GM12874 (cell line): ENCODE measurements at regions not wholly inside any gene's neighbourhood (a gene's known extent, or its start where the extent isn't known, plus 50 kb on each side); places are given as distances from the start of the nearest gene placed in this dataset.

Experiments used
- CTCF ChIP-seq: IDR thresholded peaks from 2 replicates; pipeline ENCODE4 v1.5.1; 2011; ENCODE audit warnings: low read depth, mild to moderate bottlenecking, control low read depth, low read length, moderate library complexity; ENCODE audit not compliant: insufficient read depth

DNA sequence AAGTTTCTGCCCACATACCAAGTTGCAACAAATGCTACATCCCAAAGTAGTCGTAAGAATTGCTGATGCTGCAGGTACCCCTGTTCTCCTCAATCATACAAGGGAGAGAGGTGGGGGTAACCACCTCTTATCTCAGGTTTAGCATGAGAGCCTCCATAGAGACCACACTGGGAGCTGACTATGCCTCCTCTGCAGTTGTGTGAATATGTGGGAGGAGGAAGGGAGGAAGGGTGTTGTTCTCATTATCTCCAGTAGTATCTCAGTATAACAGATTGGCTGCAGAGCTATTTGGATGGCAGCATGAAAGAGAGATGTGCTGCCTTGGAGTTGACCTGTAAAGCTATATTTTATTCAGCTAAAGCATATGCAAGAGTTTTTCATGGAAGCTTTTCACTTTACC is 690.7 kb downstream of the KCNJ3 start:
- no peak for TF ChIP-seq CTCF

DNA sequence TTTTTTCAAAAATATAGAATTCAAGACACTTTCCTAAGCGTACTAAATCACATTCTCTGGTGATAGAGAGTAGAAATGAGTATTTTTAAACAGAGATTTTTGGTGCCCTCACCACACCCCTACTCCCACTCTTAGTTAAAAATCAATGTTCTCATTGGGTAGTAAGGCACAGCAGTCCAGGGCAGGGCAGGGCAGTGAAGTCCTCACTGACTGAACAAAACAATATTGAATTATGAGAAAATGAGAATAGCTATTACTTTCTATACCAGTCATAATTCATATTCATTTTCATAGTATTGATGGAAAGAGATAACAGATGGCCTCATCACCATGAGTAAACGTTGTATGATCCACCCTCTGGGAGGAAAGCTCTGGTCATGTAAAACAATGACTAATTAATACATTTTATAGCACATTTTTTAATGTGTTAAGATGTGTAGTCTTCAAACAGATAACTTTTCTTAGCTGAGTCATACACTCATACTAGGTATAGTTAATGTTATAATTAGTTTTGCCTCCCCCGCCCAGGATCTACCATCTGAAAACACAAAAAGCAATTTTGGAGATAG is 686.1 kb downstream of the KCNJ3 start:
- TF ChIP-seq CTCF = no peak

- no peak for TF ChIP-seq CTCF
These were observed 684.3 kb downstream of the KCNJ3 start for GRCh38 chr2:155382776-155383175.

DNA sequence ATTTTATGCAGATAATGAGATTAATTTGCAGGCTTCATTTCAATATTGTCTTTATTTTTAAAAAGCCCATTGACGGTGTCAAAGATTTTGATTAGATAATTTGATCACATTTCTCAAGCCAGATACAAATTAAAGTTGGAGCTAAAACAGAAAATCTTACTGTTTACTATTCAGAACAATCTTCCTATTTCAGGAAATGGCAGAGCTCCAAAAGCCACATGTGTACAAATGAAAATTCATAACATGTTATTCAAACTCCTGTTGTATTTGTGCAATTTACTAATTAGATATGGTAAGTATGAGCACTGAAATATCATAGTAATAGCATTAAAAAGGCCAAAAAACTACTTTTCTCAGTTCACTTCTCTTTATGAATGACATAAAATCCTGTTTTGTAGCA is 682.9 kb downstream of the KCNJ3 start:
- no peak for TF ChIP-seq CTCF

DNA sequence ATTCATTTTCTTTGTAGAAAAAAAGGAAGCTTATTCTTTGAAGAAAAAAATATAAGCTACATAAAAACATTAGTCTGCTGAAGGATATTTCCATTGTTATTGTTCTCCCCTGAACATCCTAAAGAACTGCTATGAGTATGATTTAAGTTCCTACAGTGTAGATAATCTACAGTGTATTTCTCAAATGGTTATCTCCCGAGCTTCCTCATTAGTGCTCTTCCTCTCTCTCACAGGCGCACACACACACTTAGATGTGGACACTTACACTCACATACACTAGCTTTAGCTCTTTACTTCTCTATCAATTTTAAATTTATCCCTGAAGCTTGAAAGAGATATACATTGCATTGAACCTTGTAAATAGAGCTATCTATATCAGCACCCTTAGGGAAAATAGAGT is 681.0 kb downstream of the KCNJ3 start:
- TF ChIP-seq CTCF = no peak

- TF ChIP-seq CTCF = no peak
These were observed 679.5 kb downstream of the KCNJ3 start for GRCh38 chr2:155377931-155378444.

- 0 out of 2 replicates have a peak, but pooled peaks have one; percentile 6 for TF ChIP-seq CTCF
These were observed 678.8 kb downstream of the KCNJ3 start for GRCh38 chr2:155377266-155377680.

GRCh38 chr2:155372969-155373368 is 674.5 kb downstream of the KCNJ3 start:
- TF ChIP-seq CTCF = no peak
